PC-9 (cell line): ENCODE measurements at regions not wholly inside any gene's neighbourhood (a gene's known extent, or its start where the extent isn't known, plus 50 kb on each side); places are given as distances from the start of the nearest gene placed in this dataset.

Experiments
- BruUV-seq: library from RNA; stranded (reverse); fragments of 400-500 nt; replicated peaks from 2 replicates; lab custom pipeline; 2021; lab: Mats Ljungman, UMichigan
- CTCF ChIA-PET: fragments of 300-600 bp; sonication (Branson Sonifier 250); formaldehyde crosslinking; loops from one replicate; lab custom pipeline; 2022; ENCODE audit warnings: antibody characterized with exemption; lab: Charles Lee
- POLR2A ChIA-PET: fragments of 300-600 bp; sonication (Branson Sonifier 250); formaldehyde crosslinking; loops from one replicate; lab custom pipeline; 2022; ENCODE audit warnings: antibody characterized with exemption; ENCODE audit not compliant: unreplicated experiment; lab: Charles Lee
- DNase-seq, 2 experiments: peaks; one replicate each; pipeline versions ENCODE4 v3.0.0 to v3.0.0-alpha.2; 2015 to 2022; ENCODE audit warnings: mixed read lengths in 1 of 2
- H2AFZ ChIP-seq: fragments of 200-600 bp; sonication (generic); 2 replicates; pipeline ENCODE4 v1.8.1; 2017; ENCODE audit warnings: antibody characterized with exemption
- H3F3A ChIP-seq: fragments of 200-600 bp; sonication (generic); 2 replicates; pipeline ENCODE4 v1.8.1; 2017; ENCODE audit warnings: antibody characterized with exemption, mild to moderate bottlenecking, low read depth; ENCODE audit not compliant: insufficient read depth
- H3K27ac ChIP-seq: fragments of 200-600 bp; sonication (generic); 2 replicates; pipeline ENCODE4 v1.6.1; 2016; ENCODE audit warnings: mixed run types
- H3K27me3 ChIP-seq: fragments of 200-600 bp; sonication (generic); 2 replicates; pipeline ENCODE4 v1.6.1; 2016; ENCODE audit warnings: low read depth, mixed run types; ENCODE audit not compliant: insufficient read depth
- H3K36me3 ChIP-seq: fragments of 200-600 bp; sonication (generic); 2 replicates; pipeline ENCODE4 v1.6.1; 2016; ENCODE audit warnings: low read depth, mixed run types
- H3K4me1 ChIP-seq: fragments of 200-600 bp; sonication (generic); replicated peaks from 2 replicates; pipeline ENCODE4 v1.6.1; 2016; ENCODE audit warnings: mixed run types; ENCODE audit not compliant: insufficient read depth
- H3K4me2 ChIP-seq: fragments of 200-600 bp; sonication (generic); 2 replicates; pipeline ENCODE4 v1.6.1; 2017; ENCODE audit warnings: mixed run types
- H3K4me3 ChIP-seq: fragments of 200-600 bp; sonication (generic); 2 replicates; pipeline ENCODE4 v1.6.1; 2016; ENCODE audit warnings: mixed run types
- H3K79me2 ChIP-seq: fragments of 200-600 bp; sonication (generic); 2 replicates; pipeline ENCODE4 v1.6.1; 2017; ENCODE audit warnings: low read depth, mixed run types
- H3K9me2 ChIP-seq: fragments of 200-600 bp; sonication (generic); 2 replicates; pipeline ENCODE4 v1.8.1; 2017; ENCODE audit warnings: mild to moderate bottlenecking; ENCODE audit not compliant: insufficient read depth
- H3K9me3 ChIP-seq: fragments of 200-600 bp; sonication (generic); 2 replicates; pipeline ENCODE4 v1.8.1; 2016; ENCODE audit warnings: low read depth; ENCODE audit not compliant: insufficient read depth
- H4K20me1 ChIP-seq: fragments of 200-600 bp; sonication (generic); 2 replicates; pipeline ENCODE4 v1.8.1; 2017; ENCODE audit not compliant: insufficient read depth
- CTCF ChIP-seq: fragments of 200-600 bp; sonication (generic); conservative IDR thresholded peaks from 2 replicates; pipeline ENCODE4 v1.6.1; 2017; ENCODE audit warnings: mixed run types, antibody characterized with exemption, mild to moderate bottlenecking, moderate library complexity
- EZH2 ChIP-seq: fragments of 200-600 bp; sonication (generic); IDR thresholded peaks from 2 replicates; pipeline ENCODE4 v1.8.0; 2017; ENCODE audit warnings: antibody characterized with exemption, low read depth
- intact Hi-C: fragments of 100-400 bp; cut with micrococcal nuclease; formaldehyde crosslinking; loops from one replicate; pipeline ENCODE4 v1.10.0; 2022; ENCODE audit not compliant: unreplicated experiment

DNA sequence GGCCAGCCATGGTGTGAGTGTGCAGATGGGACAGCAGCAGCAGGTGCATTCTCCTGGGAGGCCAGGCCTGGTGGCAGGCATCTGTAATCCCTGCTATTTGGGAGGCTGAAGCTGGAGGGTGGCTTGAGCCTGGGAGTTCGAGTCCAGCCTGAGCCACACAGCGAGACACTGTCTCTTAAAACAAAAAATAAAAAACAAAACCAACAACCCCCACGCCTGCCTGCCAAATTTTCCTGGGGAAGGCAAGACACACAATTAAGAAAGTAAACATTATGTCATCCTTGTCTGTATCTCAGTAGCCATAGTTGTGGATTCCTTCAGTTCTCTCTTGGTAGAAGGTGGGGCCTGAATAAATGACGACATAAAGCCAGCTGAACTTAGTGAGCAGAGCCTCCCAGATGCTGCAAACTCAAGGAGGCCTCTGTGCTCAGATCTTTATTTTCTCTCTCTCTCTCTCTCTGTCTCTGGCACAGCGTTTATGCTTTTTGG is 57.6 kb upstream of the CD34 start:
- H2AFZ ChIP-seq = no peak overlapping the region
- H3K4me3 ChIP-seq = no peak overlapping the region
- H3K9me2 ChIP-seq = no peaks in the 10 kb centered on the region
- no peaks in the 10 kb centered on the region for H3K36me3 ChIP-seq
- no peaks in the 10 kb centered on the region for H3K9me3 ChIP-seq
- H3K4me2 ChIP-seq = no peak overlapping the region
- no peak for TF ChIP-seq EZH2
- TF ChIP-seq CTCF = no peak
- ChIA-PET POLR2A (no interaction called here), CTCF (no interaction called here)
- H3K4me1 ChIP-seq = no peaks in the 10 kb centered on the region; the same call in 1 of the 2 replicates
- no peaks in the 10 kb centered on the region for H3F3A ChIP-seq
- BruUV-seq = no TSS peak
- H3K27me3 ChIP-seq = peaks cover 29% of the 10 kb centered on the region
- DNase-seq = no peak
- no peak overlapping the region for H3K27ac ChIP-seq
- H3K79me2 ChIP-seq = no peaks in the 10 kb centered on the region
- intact Hi-C loops = no loop called here
- H4K20me1 ChIP-seq = no peaks in the 10 kb centered on the region

GRCh38 chr1:207967703-207968102 is 56.8 kb upstream of the CD34 start:
- Histone ChIP-seq H3K79me2 (no peaks in the 10 kb centered on the region), H3K9me2 (no peaks in the 10 kb centered on the region), H3K27me3 (peaks cover 29% of the 10 kb centered on the region), H4K20me1 (no peaks in the 10 kb centered on the region), H3K36me3 (no peaks in the 10 kb centered on the region), H3K27ac (no peak overlapping the region), H2AFZ (no peak overlapping the region), H3K9me3 (no peaks in the 10 kb centered on the region), H3K4me2 (no peak overlapping the region), H3K4me3 (no peak overlapping the region), H3F3A (no peaks in the 10 kb centered on the region), H3K4me1 (peaks cover 4% of the 10 kb centered on the region)
- DNase-seq = no peak
- ChIA-PET CTCF (no interaction called here), POLR2A (no interaction called here)
- intact Hi-C loops = no loop called here
- BruUV-seq = no TSS peak
- no peak for TF ChIP-seq CTCF
- TF ChIP-seq EZH2 = no peak

DNA sequence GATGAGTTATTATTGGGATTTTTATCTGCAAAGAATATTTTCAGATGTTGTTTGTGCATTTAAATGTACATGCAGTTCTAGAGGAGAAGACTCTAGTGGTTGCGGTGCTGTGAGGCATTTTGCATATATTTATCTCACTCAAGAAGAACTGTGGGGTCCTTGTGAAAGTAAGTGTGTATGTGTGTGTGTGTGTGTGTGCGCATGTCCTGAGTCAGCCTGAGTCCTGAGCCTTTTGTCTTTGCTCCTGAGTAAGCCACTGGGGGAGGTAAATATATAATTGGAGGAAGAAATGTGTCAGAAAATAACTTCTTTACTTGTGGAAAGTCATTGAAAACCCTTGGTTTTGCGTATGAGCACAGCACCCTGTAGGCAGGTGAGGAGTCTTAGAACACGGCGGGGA is 55.6 kb upstream of the CD34 start:
- peaks cover 4% of the 10 kb centered on the region for H3K4me1 ChIP-seq
- no peaks in the 10 kb centered on the region for H3K79me2 ChIP-seq
- H3K27ac ChIP-seq = no peak overlapping the region
- intact Hi-C loops = no loop called here
- H3F3A ChIP-seq = no peaks in the 10 kb centered on the region
- POLR2A ChIA-PET = no interaction called here
- H3K4me2 ChIP-seq = no peak overlapping the region
- H3K27me3 ChIP-seq = 0 out of 2 replicates have a peak, but pooled peaks cover 21% of the 10 kb centered on the region
- no peak for DNase-seq
- TF ChIP-seq EZH2 (no peak), CTCF (no peak)
- no peak overlapping the region for H2AFZ ChIP-seq
- CTCF ChIA-PET = no interaction called here
- H3K9me3 ChIP-seq = no peaks in the 10 kb centered on the region
- H3K4me3 ChIP-seq = no peak overlapping the region
- no peaks in the 10 kb centered on the region for H4K20me1 ChIP-seq
- no peaks in the 10 kb centered on the region for H3K36me3 ChIP-seq
- no TSS peak for BruUV-seq
- H3K9me2 ChIP-seq = no peaks in the 10 kb centered on the region
